ENCODE measurements at regions not wholly inside any gene's neighbourhood (a gene's known extent, or its start where the extent isn't known, plus 50 kb on each side); places are given as distances from the start of the nearest gene placed in this dataset.

DNA sequence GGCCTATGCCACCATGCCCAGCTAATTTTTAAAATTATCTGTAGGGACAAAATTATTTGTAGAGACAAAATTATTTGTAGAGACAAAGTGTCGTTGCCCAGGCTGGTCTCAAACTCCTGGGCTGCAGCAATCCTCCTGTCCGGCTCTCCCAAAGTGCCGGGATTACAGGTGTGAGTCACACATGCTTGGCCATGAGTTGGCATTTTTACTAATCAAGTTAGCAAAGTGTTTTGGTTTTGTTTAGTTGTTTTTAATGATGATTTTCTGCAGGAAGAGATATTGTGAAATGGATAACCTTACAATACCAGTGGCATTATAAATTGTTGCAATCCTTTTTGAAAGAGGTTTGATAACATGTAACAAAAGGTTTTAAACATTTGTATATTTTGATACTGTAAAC is 65.3 kb upstream of the MAGI3 start:
- TF ChIP-seq POLR2A (IDR thresholded peaks at IDR 0.05): no peak
- TF ChIP-seq, protein P1, sequence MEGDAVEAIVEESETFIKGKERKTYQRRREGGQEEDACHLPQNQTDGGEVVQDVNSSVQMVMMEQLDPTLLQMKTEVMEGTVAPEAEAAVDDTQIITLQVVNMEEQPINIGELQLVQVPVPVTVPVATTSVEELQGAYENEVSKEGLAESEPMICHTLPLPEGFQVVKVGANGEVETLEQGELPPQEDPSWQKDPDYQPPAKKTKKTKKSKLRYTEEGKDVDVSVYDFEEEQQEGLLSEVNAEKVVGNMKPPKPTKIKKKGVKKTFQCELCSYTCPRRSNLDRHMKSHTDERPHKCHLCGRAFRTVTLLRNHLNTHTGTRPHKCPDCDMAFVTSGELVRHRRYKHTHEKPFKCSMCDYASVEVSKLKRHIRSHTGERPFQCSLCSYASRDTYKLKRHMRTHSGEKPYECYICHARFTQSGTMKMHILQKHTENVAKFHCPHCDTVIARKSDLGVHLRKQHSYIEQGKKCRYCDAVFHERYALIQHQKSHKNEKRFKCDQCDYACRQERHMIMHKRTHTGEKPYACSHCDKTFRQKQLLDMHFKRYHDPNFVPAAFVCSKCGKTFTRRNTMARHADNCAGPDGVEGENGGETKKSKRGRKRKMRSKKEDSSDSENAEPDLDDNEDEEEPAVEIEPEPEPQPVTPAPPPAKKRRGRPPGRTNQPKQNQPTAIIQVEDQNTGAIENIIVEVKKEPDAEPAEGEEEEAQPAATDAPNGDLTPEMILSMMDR (IDR thresholded peaks at IDR 0.05): no peak

Data from gastroesophageal sphincter (tissue), 3 donors.